Liver (tissue), 8 donors: ENCODE measurements at regions not wholly inside any gene's neighbourhood (a gene's known extent, or its start where the extent isn't known, plus 50 kb on each side); places are given as distances from the start of the nearest gene placed in this dataset.

Experiments used
- DNase-seq: peaks from one replicate; pipeline ENCODE4 v3.0.0-alpha.2; 2017; ENCODE audit warnings: low spot score
- H3K27ac ChIP-seq, 2 donors: one replicate each; pipeline ENCODE4 v1.7.0; 2013; ENCODE audit warnings: inconsistent platforms in 2 of 2, low read length in 2 of 2, control low read depth in 1 of 2, low read depth in 1 of 2, mild to moderate bottlenecking in 1 of 2
- H3K27me3 ChIP-seq, 4 donors: one replicate each; pipeline versions ENCODE4 v1.6.1 to v1.7.0; 2013; ENCODE audit warnings: low read length in 3 of 4, inconsistent platforms in 1 of 4, mild to moderate bottlenecking in 1 of 4, moderate library complexity in 1 of 4; ENCODE audit not compliant: control insufficient read depth in 4 of 4, insufficient read depth in 4 of 4
- H3K36me3 ChIP-seq, 4 donors: one replicate each; pipeline versions ENCODE4 v1.6.1 to v1.7.0; 2013; ENCODE audit warnings: low read length in 3 of 4, mild to moderate bottlenecking in 3 of 4, low read depth in 1 of 4, moderate library complexity in 1 of 4; ENCODE audit not compliant: control insufficient read depth in 4 of 4, insufficient read depth in 3 of 4
- H3K4me1 ChIP-seq, 4 donors: one replicate each; pipeline versions ENCODE4 v1.6.1 to v1.7.0; 2013; ENCODE audit warnings: low read length in 3 of 4, mild to moderate bottlenecking in 3 of 4, moderate library complexity in 1 of 4; ENCODE audit not compliant: control insufficient read depth in 4 of 4, insufficient read depth in 4 of 4
- H3K4me3 ChIP-seq, 3 donors: one replicate each; pipeline versions ENCODE4 v1.6.1 to v1.7.0; 2013; ENCODE audit warnings: low read length in 3 of 3, control low read depth in 1 of 3, low read depth in 1 of 3, mild to moderate bottlenecking in 1 of 3
- H3K9ac ChIP-seq, 2 donors: one replicate each; pipeline ENCODE4 v1.7.0; 2013; ENCODE audit warnings: low read length in 2 of 2, mild to moderate bottlenecking in 2 of 2, moderate library complexity in 2 of 2, control low read depth in 1 of 2, low read depth in 1 of 2
- H3K9me3 ChIP-seq, 4 donors: one replicate each; pipeline versions ENCODE4 v1.6.1 to v1.7.0; 2013; ENCODE audit warnings: low read length in 3 of 4; ENCODE audit not compliant: control insufficient read depth in 4 of 4
- CTCF ChIP-seq: fragments of 150-350 bp; IDR thresholded peaks from 2 replicates; pipeline ENCODE4 v1.5.1; 2017; ENCODE audit warnings: improper control_type of control experiment, low read depth, low read length; ENCODE audit not compliant: missing input control
- EGR1 ChIP-seq, 2 donors: IDR thresholded peaks; 2 replicates each; pipeline ENCODE4 v1.6.1; 2016 to 2018; ENCODE audit warnings: antibody characterized with exemption in 2 of 2, low read depth in 2 of 2
- FOXA1 ChIP-seq: IDR thresholded peaks from 2 replicates; pipeline ENCODE4 v1.6.1; 2016; ENCODE audit warnings: antibody characterized with exemption
- FOXA2 ChIP-seq: IDR thresholded peaks from 2 replicates; pipeline ENCODE4 v1.6.1; 2016; ENCODE audit warnings: antibody characterized with exemption
- HNF4G ChIP-seq: IDR thresholded peaks from 2 replicates; pipeline ENCODE4 v1.6.1; 2016; ENCODE audit warnings: antibody characterized with exemption
- JUND ChIP-seq, 2 donors: IDR thresholded peaks; 2 replicates each; pipeline ENCODE4 v1.6.1; 2016; ENCODE audit warnings: antibody characterized with exemption in 2 of 2
- MAX ChIP-seq: IDR thresholded peaks from 2 replicates; pipeline ENCODE4 v1.6.1; 2016; ENCODE audit warnings: antibody characterized with exemption
- RAD21 ChIP-seq, 2 donors: IDR thresholded peaks; 2 replicates each; pipeline ENCODE4 v1.6.1; 2016; ENCODE audit warnings: antibody characterized with exemption in 2 of 2, mild to moderate bottlenecking in 2 of 2
- SP1 ChIP-seq: IDR thresholded peaks from 2 replicates; pipeline ENCODE4 v1.6.1; 2018; ENCODE audit warnings: antibody characterized with exemption, mild to moderate bottlenecking
- TAF1 ChIP-seq: conservative IDR thresholded peaks from 2 replicates; pipeline ENCODE4 v1.6.1; 2016; ENCODE audit warnings: antibody characterized with exemption, mild to moderate bottlenecking
- YY1 ChIP-seq: IDR thresholded peaks from 2 replicates; pipeline ENCODE4 v1.6.1; 2016; ENCODE audit warnings: antibody characterized with exemption, mild to moderate bottlenecking
- ZBTB33 ChIP-seq: IDR thresholded peaks from 2 replicates; pipeline ENCODE4 v1.6.1; 2016; ENCODE audit warnings: antibody characterized with exemption
- WGBS: extraction: QIAGEN DNeasy Blood & Tissue Kit; methylation state at CpG from one replicate; pipeline ENCODE4 v1.1.7; 2013; 5-methylcytosine and 5-hydroxymethylcytosine counted together
- donor health status: healthy.
- donor health status: healthy.
- donor health status: healthy.
- donor health status: healthy.
- donor health status: healthy.

GRCh38 chr13:32923725-32924124, 92.5 kb upstream of the KL start:
- TF ChIP-seq EGR1 (IDR thresholded peaks at IDR 0.05; ENCODE audit: low read depth in 2 of 2) (no peak), ZBTB33 (no peak), HNF4G (no peak), RAD21 (IDR thresholded peaks at IDR 0.05) (no peak), YY1 (no peak), SP1 (no peak), FOXA1 (no peak), CTCF (no peak)
- no peaks in the 10 kb centered on the region for H3K9me3 ChIP-seq
- no peak for DNase-seq
- H3K27ac ChIP-seq: no peak overlapping the region
- H3K36me3 ChIP-seq: no peaks in the 10 kb centered on the region
- 93% methylated on average over 1 of the region's 1 CpG for WGBS
- H3K4me1 ChIP-seq: no peaks in the 10 kb centered on the region
- H3K9ac ChIP-seq: no peak overlapping the region
- no peak overlapping the region for H3K4me3 ChIP-seq
- no peaks in the 10 kb centered on the region for H3K27me3 ChIP-seq

DNA sequence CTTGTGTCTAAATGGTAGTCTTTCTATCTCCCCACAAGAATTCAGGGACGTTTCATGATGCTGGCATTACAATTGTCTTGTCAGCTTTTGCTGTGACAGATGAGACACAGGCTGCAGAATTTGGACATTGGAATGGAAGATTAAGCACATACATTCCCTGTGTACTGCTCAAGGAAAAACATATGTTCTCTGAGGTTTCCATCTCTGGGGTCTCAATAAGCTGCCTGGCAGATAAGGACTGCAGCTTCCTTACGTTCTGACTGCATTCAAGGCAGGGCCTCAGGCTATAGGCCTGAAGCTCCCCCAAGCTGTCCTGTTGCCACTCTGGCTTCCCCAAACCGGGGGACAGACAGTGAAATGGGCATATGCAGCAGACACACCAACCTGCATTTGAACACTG, 91.3 kb upstream of the KL start:
- H3K9ac ChIP-seq: no peak overlapping the region
- H3K27me3 ChIP-seq: no peaks in the 10 kb centered on the region
- TF ChIP-seq JUND (IDR thresholded peaks at IDR 0.05) (no peak), MAX (no peak), ZBTB33 (no peak)
- no peaks in the 10 kb centered on the region for H3K4me1 ChIP-seq
- no peaks in the 10 kb centered on the region for H3K36me3 ChIP-seq
- no peak for DNase-seq
- no peaks in the 10 kb centered on the region for H3K9me3 ChIP-seq
- no peak overlapping the region for H3K4me3 ChIP-seq
- 73% methylated on average over 3 of the region's 3 CpGs for WGBS
- no peak overlapping the region for H3K27ac ChIP-seq

GRCh38 chr13:32925506-32925905, 90.7 kb upstream of the KL start:
- DNase-seq: no peak
- TF ChIP-seq YY1 (no peak), JUND (IDR thresholded peaks at IDR 0.05) (no peak), RAD21 (IDR thresholded peaks at IDR 0.05) (no peak), FOXA1 (no peak), HNF4G (no peak), FOXA2 (no peak), TAF1 (no peak), MAX (no peak), ZBTB33 (no peak)
- no peak overlapping the region for H3K27ac ChIP-seq
- no peaks in the 10 kb centered on the region for H3K36me3 ChIP-seq
- no peak overlapping the region for H3K9ac ChIP-seq
- H3K4me1 ChIP-seq: no peaks in the 10 kb centered on the region
- H3K9me3 ChIP-seq: no peaks in the 10 kb centered on the region
- no peaks in the 10 kb centered on the region for H3K27me3 ChIP-seq
- H3K4me3 ChIP-seq: no peak overlapping the region
- 56% methylated on average over 1 of the region's 1 CpG for WGBS
